Endometrial microvascular endothelial cells (primary cell): ENCODE measurements at regions not wholly inside any gene's neighbourhood (a gene's known extent, or its start where the extent isn't known, plus 50 kb on each side); places are given as distances from the start of the nearest gene placed in this dataset.

Source experiments
- in situ Hi-C: cut with HindIII; loops from 2 replicates; pipeline ENCODE4 v1.10.0; 2017; ENCODE audit warnings: low sequenced_read_pairs, low pct_unique_long_range_greater_than_20kb; ENCODE audit errors: inconsistent ontology term

GRCh38 chr20:58075586-58076345 is 152.7 kb downstream of the ANKRD60 start:
- in situ Hi-C loops: loop anchor here (25.0 kb wide), 1 partner anchor 112 kb away; no protein-coding TSS in a partner anchor

GRCh38 chr20:58073945-58074856 is 154.3 kb downstream of the ANKRD60 start:
- in situ Hi-C loops: no loop called here

GRCh38 chr20:58072695-58073671 is 155.5 kb downstream of the ANKRD60 start:
- in situ Hi-C loops: no loop called here

- in situ Hi-C loops: no loop called here
Observed at GRCh38 chr20:58071991-58072390, 156.5 kb downstream of the ANKRD60 start.

- in situ Hi-C loops: no loop called here
Observed at GRCh38 chr20:58071298-58071697, 157.2 kb downstream of the ANKRD60 start.

GRCh38 chr20:58070664-58071196 is 157.7 kb downstream of the ANKRD60 start:
- in situ Hi-C loops: no loop called here

- in situ Hi-C loops: no loop called here
Observed at GRCh38 chr20:58069796-58070663, 158.4 kb downstream of the ANKRD60 start.

GRCh38 chr20:58069207-58069606 is 159.2 kb downstream of the ANKRD60 start:
- in situ Hi-C loops: no loop called here

- in situ Hi-C loops: no loop called here
Observed at GRCh38 chr20:58065508-58066361, 162.7 kb downstream of the ANKRD60 start.

GRCh38 chr20:58064411-58065010 is 163.9 kb downstream of the ANKRD60 start:
- in situ Hi-C loops: no loop called here

GRCh38 chr20:58059260-58059544 is 169.3 kb downstream of the ANKRD60 start:
- in situ Hi-C loops: no loop called here

GRCh38 chr20:58058421-58059259 is 169.8 kb downstream of the ANKRD60 start:
- in situ Hi-C loops: no loop called here

GRCh38 chr20:58056921-58057686 is 171.3 kb downstream of the ANKRD60 start:
- in situ Hi-C loops: no loop called here

GRCh38 chr20:58056021-58056591 is 172.3 kb downstream of the ANKRD60 start:
- in situ Hi-C loops: no loop called here
